ENCODE measurements at regions not wholly inside any gene's neighbourhood (a gene's known extent, or its start where the extent isn't known, plus 50 kb on each side); places are given as distances from the start of the nearest gene placed in this dataset.

GRCh38 chr10:29916669-29917068 lies 142.7 kb downstream of the JCAD start:
- Histone ChIP-seq H3K9me3 (ENCODE audit: low read depth, low read length) (no peaks in the 10 kb centered on the region), H3K27me3 (ENCODE audit: insufficient read depth, low read length) (no peaks in the 10 kb centered on the region), H3K4me1 (ENCODE audit: insufficient read depth, low read length) (no peaks in the 10 kb centered on the region)

GRCh38 chr10:29914986-29915785 lies 144.2 kb downstream of the JCAD start:
- H3K27me3 ChIP-seq (ENCODE audit: insufficient read depth, low read length): no peaks in the 10 kb centered on the region
- no peak overlapping the region for H3K4me3 ChIP-seq (ENCODE audit: low read length)
- H3K9me3 ChIP-seq (ENCODE audit: low read depth, low read length): no peaks in the 10 kb centered on the region
- H3K4me1 ChIP-seq (ENCODE audit: insufficient read depth, low read length): no peaks in the 10 kb centered on the region

More at GRCh38 chr10:29916669-29917068, 142.7 kb downstream of the JCAD start:
- no peak overlapping the region for H3K4me3 ChIP-seq (ENCODE audit: low read length)

GRCh38 chr10:29908962-29909361 lies 150.4 kb downstream of the JCAD start:
- Histone ChIP-seq H3K4me3 (ENCODE audit: low read length) (no peak overlapping the region), H3K4me1 (ENCODE audit: insufficient read depth, low read length) (no peaks in the 10 kb centered on the region), H3K9me3 (ENCODE audit: low read depth, low read length) (no peaks in the 10 kb centered on the region), H3K27me3 (ENCODE audit: insufficient read depth, low read length) (no peaks in the 10 kb centered on the region)

GRCh38 chr10:29900865-29901264 lies 158.5 kb downstream of the JCAD start:
- H3K27me3 ChIP-seq (ENCODE audit: insufficient read depth, low read length): no peaks in the 10 kb centered on the region
- H3K9me3 ChIP-seq (ENCODE audit: low read depth, low read length): no peaks in the 10 kb centered on the region
- no peaks in the 10 kb centered on the region for H3K4me1 ChIP-seq (ENCODE audit: insufficient read depth, low read length)
- H3K4me3 ChIP-seq (ENCODE audit: low read length): no peak overlapping the region

GRCh38 chr10:29897999-29898716 lies 161.2 kb downstream of the JCAD start:
- Histone ChIP-seq H3K4me3 (ENCODE audit: low read length) (no peak overlapping the region), H3K9me3 (ENCODE audit: low read depth, low read length) (no peaks in the 10 kb centered on the region), H3K4me1 (ENCODE audit: insufficient read depth, low read length) (no peaks in the 10 kb centered on the region), H3K27me3 (ENCODE audit: insufficient read depth, low read length) (no peaks in the 10 kb centered on the region)

- no peaks in the 10 kb centered on the region for H3K9me3 ChIP-seq (ENCODE audit: low read depth, low read length)
- H3K4me1 ChIP-seq (ENCODE audit: insufficient read depth, low read length): no peaks in the 10 kb centered on the region
Measured at GRCh38 chr10:29897430-29897829, 162.0 kb downstream of the JCAD start.

GRCh38 chr10:29896053-29896452 lies 163.3 kb downstream of the JCAD start:
- H3K4me1 ChIP-seq (ENCODE audit: insufficient read depth, low read length): no peaks in the 10 kb centered on the region
- no peaks in the 10 kb centered on the region for H3K9me3 ChIP-seq (ENCODE audit: low read depth, low read length)
- H3K27me3 ChIP-seq (ENCODE audit: insufficient read depth, low read length): no peaks in the 10 kb centered on the region
- no peak overlapping the region for H3K4me3 ChIP-seq (ENCODE audit: low read length)

More at GRCh38 chr10:29897430-29897829, 162.0 kb downstream of the JCAD start:
- Histone ChIP-seq H3K4me3 (ENCODE audit: low read length) (no peak overlapping the region), H3K27me3 (ENCODE audit: insufficient read depth, low read length) (no peaks in the 10 kb centered on the region)

- Histone ChIP-seq H3K27me3 (ENCODE audit: insufficient read depth, low read length) (no peaks in the 10 kb centered on the region), H3K4me3 (ENCODE audit: low read length) (no peak overlapping the region), H3K9me3 (ENCODE audit: low read depth, low read length) (no peaks in the 10 kb centered on the region), H3K4me1 (ENCODE audit: insufficient read depth, low read length) (no peaks in the 10 kb centered on the region)
Measured at GRCh38 chr10:29895456-29895855, 163.9 kb downstream of the JCAD start.

- no peaks in the 10 kb centered on the region for H3K27me3 ChIP-seq (ENCODE audit: insufficient read depth, low read length)
- H3K9me3 ChIP-seq (ENCODE audit: low read depth, low read length): no peaks in the 10 kb centered on the region
- H3K4me1 ChIP-seq (ENCODE audit: insufficient read depth, low read length): no peaks in the 10 kb centered on the region
- H3K4me3 ChIP-seq (ENCODE audit: low read length): no peak overlapping the region
Measured at GRCh38 chr10:29888321-29888720, 171.1 kb downstream of the JCAD start.

GRCh38 chr10:29886299-29886698 lies 173.1 kb downstream of the JCAD start:
- Histone ChIP-seq H3K4me1 (ENCODE audit: insufficient read depth, low read length) (no peaks in the 10 kb centered on the region), H3K9me3 (ENCODE audit: low read depth, low read length) (no peaks in the 10 kb centered on the region), H3K4me3 (ENCODE audit: low read length) (no peak overlapping the region), H3K27me3 (ENCODE audit: insufficient read depth, low read length) (no peaks in the 10 kb centered on the region)

GRCh38 chr10:29883231-29883630 lies 176.2 kb downstream of the JCAD start:
- Histone ChIP-seq H3K9me3 (ENCODE audit: low read depth, low read length) (no peaks in the 10 kb centered on the region), H3K27me3 (ENCODE audit: insufficient read depth, low read length) (no peaks in the 10 kb centered on the region), H3K4me1 (ENCODE audit: insufficient read depth, low read length) (no peaks in the 10 kb centered on the region), H3K4me3 (ENCODE audit: low read length) (no peak overlapping the region)

GRCh38 chr10:29882766-29883165 lies 176.6 kb downstream of the JCAD start:
- Histone ChIP-seq H3K4me1 (ENCODE audit: insufficient read depth, low read length) (no peaks in the 10 kb centered on the region), H3K4me3 (ENCODE audit: low read length) (no peak overlapping the region), H3K27me3 (ENCODE audit: insufficient read depth, low read length) (no peaks in the 10 kb centered on the region), H3K9me3 (ENCODE audit: low read depth, low read length) (no peaks in the 10 kb centered on the region)

GRCh38 chr10:29881811-29882210 lies 177.6 kb downstream of the JCAD start:
- no peak overlapping the region for H3K4me3 ChIP-seq (ENCODE audit: low read length)
- no peaks in the 10 kb centered on the region for H3K4me1 ChIP-seq (ENCODE audit: insufficient read depth, low read length)
- no peaks in the 10 kb centered on the region for H3K27me3 ChIP-seq (ENCODE audit: insufficient read depth, low read length)
- no peaks in the 10 kb centered on the region for H3K9me3 ChIP-seq (ENCODE audit: low read depth, low read length)

- Histone ChIP-seq H3K9me3 (ENCODE audit: low read depth, low read length) (no peaks in the 10 kb centered on the region), H3K4me3 (ENCODE audit: low read length) (no peak overlapping the region), H3K27me3 (ENCODE audit: insufficient read depth, low read length) (no peaks in the 10 kb centered on the region), H3K4me1 (ENCODE audit: insufficient read depth, low read length) (no peaks in the 10 kb centered on the region)
Measured at GRCh38 chr10:29881336-29881771, 178.0 kb downstream of the JCAD start.

GRCh38 chr10:29880856-29881255 lies 178.5 kb downstream of the JCAD start:
- Histone ChIP-seq H3K4me3 (ENCODE audit: low read length) (no peak overlapping the region), H3K9me3 (ENCODE audit: low read depth, low read length) (no peaks in the 10 kb centered on the region), H3K27me3 (ENCODE audit: insufficient read depth, low read length) (no peaks in the 10 kb centered on the region)

More at GRCh38 chr10:29880856-29881255, 178.5 kb downstream of the JCAD start:
- no peaks in the 10 kb centered on the region for H3K4me1 ChIP-seq (ENCODE audit: insufficient read depth, low read length)
